ENCODE measurements at regions not wholly inside any gene's neighbourhood (a gene's known extent, or its start where the extent isn't known, plus 50 kb on each side); places are given as distances from the start of the nearest gene placed in this dataset.
"Not testable (repeated sequence)": the region's sequence is repeated elsewhere in the genome, so short reads cannot be mapped to it uniquely, and the experiment has no call there.

DNA sequence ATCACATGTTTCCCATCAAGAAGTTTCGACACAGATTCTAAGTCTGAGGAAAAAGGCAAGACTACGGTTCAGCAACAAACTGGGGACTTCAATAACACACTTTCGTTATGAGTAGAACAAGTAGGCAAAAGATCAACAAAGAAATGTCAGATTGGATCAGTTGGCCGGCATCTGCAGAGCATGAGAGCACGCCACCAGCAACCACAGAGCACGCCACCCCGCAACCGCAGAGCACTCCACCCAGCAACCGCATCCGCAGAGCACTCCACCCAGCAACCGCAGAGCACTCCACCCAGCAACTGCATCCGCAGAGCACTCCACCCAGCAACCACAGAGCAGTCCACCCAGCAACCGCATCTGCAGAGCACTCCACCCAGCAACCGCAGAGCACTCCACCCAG is 89.7 kb upstream of the FAM20C start:
- no peak for DNase-seq

DNA sequence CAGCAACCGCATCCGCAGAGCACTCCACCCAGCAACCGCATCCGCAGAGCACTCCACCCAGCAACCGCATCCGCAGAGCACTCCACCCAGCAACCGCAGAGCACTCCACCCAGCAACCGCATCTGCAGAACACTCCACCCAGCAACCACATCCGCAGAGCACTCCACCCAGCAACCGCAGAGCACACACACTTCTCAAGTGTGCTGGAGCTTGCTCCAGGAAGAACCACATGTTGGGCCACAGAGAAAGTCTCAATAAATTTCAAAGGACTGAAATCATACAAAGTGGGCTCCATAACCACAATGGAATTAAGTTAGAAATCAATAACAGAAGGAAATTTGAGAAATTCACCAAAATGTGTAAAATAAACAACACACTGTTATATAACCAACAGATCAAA is 88.4 kb upstream of the FAM20C start:
- DNase-seq = not testable (repeated sequence)

DNA sequence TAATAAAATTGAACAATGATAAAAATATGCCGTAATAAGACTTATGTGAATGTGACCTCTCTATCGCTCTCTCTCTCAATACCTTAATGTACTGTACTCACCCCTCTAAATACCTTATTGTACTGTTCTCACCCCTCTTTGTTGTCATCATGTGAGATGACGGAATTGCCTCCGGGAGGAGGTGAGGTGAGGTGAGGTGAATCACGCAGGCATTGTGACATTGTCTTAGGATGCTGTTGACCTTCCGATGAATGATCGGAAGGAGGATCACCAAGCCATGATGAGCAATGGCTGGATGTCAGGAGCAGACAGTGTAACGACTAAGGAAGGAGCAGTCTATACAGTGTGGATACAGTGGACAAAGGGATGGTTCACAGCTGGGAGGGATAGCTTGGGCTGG is 87.4 kb upstream of the FAM20C start:
- DNase-seq = no peak

DNA sequence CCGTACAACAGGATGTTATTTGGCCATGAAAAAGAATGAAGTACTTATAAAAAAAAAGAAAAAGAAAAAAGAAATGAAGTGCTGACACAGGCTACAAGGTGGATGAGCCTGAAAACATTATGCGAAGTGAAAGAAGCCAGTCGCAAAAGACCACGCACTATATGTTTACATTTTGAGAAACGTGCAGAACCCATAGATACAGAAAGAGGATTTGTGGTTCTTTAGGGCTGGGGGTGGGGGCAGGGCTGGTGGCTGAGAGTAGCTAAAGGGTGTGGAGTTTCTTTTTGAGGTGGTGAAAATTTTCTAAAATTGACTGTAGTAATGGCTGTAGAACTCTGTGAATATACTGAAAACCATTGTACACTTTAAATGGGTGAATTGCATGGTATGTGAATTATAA is 86.0 kb upstream of the FAM20C start:
- DNase-seq = no peak

DNA sequence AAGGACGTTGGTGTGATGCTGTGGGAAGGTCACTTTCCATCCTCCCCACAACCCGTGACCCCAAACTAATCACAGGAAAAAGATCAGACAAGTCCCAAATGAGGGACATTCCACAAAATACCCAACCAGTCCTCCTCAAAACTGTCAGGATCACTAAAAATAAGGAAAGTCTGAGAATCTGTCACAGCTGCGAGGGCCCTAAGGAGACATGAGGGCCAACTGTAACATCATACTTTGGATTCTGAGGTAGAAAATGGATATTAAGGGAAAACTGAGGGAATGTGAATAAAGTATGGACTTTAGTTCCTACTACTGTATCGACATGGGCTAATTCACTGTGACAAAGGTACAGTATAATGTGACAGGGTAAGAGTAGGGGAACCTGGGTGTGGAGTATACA is 85.1 kb upstream of the FAM20C start:
- no peak for DNase-seq

DNA sequence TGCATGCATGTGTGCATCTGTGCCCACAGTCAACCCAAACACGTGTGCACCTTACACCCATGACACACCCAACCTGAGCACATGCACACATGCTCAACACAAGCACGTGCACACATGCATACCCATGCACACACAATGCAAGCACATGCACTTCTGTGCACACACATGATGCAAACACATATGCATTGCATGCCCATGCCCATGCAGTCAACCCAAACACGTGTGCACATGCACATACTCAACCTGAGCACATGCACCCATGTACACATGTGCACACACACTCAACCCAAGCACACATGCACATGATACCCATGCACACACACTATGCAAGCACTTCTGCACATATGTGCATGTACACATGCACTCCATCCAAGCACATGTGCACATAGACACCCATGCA is 84.5 kb upstream of the FAM20C start:
- DNase-seq = no peak

DNA sequence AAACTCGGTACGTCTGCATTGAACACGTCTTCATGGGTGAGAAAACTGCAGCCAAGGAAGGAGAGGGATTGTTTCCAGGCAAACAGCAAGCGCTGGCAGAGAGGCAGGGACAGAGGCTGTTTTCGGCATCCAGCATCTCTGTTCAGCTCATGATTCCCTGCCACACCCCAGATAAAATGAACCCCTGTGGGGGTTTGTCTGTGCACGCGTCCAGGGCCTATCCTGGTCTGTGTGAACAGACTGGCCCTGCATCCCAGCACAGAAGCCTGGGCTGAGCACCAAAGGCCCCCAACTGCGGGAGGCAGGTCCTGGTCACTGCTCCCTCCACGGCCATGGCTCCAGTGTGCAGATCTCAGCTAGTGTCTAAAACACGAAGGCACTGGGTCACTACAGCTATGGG is 83.3 kb upstream of the FAM20C start:
- DNase-seq = no peak

DNA sequence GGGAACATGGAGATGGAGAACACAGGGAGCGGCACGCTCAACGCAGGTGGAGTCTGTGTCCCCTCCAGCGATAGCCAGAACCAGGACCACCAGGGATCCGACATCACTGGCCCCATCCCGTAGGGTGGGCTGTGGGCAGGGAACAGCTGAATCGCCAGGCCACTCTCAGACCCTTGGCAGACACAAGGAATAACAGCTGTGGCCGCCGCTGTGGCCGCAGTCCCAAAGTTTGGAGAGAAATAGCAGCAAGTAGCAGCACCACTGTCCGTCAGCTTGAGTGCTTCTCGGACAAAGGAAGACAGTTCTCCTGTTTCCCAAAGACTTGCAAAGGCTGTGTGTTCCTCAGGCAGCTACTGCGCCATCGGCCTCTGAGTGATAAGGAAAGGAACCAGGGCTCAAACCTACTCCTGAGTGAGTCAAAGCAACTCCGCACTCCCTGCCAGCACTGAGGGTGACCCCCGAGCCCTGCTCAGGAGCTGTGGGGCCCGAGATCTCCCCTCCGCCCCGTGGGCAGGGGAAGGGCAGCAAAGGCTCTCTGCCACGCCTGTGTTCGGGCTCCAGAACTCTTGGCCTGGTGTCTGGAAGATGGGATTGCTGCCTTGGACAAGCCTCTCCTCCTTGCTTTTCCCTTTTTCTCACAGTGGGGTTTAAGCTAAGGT is 82.3 kb upstream of the FAM20C start:
- no peak for DNase-seq

DNA sequence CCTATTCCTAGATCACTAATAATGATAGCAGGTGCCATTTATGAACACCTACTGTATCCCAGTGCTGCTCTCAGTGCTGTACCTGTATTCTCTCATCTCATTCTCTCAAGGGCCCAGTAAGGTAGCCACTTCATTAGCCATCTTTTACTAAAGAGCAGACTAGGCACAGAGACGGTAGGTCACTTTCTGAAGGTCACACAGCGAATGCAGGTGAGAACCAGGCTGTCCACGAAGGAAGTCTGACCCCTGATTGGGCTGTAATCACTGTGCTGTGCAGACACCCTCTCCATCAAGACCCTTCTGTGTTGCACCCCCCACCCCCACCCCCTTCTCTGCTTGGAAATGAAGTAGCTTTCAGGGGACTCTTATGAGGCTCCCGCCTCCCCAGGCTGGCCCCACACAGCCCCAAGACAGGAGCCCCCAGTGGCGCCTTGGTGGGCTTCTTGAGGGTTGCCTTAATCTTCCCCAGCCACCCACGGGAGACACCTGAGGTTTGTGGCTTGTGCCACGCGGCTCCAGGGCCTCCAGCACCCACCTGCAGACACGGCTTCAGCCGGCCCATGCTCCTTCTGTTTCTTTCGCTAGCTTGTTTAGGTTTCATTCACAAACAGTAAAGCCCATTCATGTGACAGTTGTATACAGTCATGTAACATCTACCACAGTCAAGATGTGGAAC is 81.7 kb upstream of the FAM20C start:
- DNase-seq = no peak

DNA sequence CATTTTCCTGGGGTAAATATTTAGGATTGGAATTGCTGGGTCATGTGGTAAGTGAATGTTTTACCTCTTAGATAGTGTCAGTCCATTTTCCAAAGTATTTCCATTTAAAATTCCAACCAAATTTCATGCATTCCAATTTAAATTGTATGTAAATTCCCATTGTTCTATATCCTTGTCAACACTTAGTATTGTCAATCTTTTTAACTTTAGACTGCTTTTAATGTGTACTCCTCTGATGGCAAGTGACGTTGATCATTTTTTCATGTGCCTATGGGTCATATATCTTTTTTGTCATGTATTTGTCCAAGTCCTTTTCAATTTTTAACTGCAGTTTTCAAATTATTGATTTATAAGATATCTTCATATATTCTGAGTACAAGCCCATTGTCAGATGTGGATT is 80.8 kb upstream of the FAM20C start:
- DNase-seq = no peak

DNA sequence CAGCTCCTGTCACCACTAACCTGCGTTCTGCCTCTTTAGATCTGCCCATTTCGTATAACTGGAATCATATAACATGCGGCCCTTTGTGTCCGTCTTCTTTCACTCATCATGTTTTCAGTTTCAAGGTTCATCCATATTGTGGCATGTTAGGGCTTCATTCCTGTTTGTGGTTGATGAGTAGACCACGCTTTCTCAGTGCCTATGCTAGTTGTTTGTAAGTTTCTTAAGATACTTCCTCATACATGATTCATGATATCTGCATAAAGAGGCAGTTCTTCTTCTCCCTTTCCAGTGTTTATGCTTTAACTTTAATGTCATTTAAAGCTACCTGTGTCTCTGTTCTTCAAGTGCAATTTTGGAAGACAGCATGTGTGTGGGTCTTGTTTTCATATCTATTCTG is 79.5 kb upstream of the FAM20C start:
- no peak for DNase-seq

DNA sequence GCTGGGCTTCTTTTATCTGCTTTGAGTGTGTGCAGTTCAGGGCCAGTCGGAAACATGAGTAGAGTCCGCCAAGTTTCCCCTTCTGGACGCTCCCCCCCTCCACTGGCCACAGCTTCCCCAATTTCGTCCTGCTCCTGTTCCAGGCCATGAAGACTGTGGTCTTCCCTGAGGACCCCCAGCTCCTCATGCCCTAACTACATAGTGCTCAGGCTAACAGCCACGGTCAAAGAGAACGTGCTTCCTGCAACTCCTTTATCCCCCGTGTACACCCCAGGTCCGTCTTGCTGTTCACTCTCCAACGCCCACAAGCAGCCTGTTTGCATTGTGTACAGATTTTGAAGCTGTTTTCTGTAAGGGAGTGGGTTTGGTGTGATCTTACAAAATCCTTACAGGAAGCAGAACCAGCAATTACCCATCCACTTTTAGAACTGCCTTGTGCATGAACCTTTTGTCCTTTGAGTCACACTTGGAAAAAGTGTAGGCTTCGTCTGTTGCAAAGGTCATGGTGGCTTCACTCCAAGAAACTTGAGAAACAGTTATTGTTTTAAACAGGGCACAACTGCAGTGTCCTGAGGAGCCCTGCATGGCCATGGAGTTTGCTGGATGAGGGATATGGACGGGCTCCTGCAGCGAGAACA is 77.0 kb upstream of the FAM20C start:
- no peak for DNase-seq

DNA sequence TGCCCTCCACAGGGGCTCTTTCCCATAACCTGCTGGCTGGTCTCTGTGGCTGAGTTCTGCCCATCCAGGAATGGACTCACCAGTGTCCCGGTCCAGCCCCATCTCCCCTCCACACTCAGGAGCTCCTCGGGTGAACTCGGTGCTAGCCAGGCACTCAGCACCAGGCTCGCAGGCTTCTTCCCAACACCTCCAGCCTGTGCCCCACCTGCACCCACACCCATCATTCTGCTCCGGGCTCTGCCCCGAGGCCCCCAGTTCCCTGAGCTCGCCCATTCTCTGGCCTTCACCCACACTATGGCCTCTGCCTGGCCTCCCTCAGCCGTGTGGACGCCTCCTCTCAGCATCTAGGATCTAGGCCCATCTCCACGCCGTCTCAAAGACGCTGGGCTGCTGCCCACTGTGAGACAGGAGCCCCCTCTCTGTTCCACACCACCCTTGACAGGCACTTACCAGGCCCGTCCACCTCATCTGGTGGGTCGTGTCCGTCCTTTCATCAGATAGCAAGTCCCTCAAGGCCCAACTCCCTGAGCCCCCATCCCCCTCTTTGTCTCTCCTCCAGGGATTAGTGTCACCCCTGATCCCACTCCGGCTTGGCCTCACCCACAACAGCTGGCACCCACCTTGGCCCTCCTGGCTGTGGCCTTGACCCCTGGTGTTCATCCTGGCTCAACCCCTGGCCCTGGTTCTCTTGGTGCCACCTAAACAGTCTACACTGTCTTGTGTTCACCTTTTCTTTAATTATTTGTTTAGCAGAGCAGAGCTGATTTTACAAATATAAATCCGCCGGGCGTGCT is 76.0 kb upstream of the FAM20C start:
- DNase-seq = no peak

DNA sequence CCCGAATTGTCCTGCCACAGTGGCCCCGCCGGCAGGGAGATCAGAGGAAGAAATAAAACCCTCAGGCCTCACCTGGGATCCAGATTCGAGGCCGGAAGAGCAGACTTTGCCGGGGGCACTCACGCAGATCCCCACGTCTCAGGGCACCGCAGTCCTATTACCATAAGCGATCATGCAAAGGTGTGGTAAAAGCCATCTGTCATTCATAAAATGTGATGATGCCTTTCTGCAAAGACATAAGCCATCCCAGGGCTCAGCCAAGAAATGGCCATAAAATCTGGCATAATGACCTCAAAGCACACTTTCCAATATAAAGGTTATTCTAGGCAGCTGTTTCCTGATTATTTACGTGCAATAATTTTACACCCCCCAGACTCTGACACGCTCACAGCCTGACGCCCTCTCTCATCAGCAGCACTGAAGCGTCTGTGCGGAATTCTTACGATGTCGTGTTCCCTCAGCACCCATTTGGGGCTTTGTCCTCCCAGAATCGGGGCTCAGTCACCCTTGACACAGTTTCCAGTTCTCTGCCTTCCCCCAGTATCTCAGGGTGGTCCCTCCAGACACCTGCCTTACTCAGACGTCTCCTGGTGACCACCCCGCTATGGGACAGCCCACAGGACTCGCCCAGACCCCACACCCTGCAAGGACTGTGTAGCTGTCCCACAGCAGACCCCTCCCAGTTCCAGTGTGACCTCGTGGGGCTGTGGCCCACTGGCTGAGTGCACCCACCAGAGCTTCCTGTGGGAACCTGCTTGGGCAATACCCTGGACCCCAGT is 74.3 kb upstream of the FAM20C start:
- DNase-seq = no peak

DNA sequence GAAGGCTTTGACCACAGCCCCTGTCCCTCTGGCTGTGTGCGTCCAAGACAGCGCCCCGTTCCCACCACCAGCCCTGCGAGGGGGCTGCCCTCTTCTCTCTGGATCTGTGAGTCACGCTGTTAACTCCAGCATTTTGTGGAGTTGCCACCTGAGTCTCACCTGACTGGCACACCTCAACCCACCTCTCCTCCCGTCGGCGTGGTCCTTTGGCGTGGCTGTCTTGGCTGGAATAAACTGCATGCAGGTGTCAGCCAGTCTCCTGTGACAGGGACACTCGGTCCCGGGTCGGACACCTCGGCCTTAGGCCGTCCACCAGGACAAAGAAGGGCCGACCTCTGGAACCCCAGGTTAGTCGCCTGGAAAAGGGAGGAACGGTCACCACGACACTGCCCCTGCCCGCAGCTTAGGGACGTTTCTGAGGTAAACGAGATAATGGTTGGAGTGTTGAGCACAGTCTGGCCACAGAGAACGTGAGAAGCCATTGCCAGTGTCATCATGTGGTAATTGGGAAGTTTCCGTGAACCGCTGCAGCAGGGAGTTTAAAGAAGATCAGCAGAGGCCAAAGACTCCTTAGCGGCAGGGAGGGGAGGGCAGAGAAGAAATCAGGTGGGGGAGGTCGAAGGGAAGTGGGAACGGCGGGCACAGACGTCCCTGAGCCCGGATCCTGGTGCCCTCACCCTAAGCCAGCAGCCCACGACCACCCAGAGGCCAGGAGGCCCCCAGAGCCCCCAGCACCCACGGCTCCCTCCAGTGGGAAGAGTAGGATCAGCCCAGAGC is 73.6 kb upstream of the FAM20C start:
- DNase-seq = no peak

DNA sequence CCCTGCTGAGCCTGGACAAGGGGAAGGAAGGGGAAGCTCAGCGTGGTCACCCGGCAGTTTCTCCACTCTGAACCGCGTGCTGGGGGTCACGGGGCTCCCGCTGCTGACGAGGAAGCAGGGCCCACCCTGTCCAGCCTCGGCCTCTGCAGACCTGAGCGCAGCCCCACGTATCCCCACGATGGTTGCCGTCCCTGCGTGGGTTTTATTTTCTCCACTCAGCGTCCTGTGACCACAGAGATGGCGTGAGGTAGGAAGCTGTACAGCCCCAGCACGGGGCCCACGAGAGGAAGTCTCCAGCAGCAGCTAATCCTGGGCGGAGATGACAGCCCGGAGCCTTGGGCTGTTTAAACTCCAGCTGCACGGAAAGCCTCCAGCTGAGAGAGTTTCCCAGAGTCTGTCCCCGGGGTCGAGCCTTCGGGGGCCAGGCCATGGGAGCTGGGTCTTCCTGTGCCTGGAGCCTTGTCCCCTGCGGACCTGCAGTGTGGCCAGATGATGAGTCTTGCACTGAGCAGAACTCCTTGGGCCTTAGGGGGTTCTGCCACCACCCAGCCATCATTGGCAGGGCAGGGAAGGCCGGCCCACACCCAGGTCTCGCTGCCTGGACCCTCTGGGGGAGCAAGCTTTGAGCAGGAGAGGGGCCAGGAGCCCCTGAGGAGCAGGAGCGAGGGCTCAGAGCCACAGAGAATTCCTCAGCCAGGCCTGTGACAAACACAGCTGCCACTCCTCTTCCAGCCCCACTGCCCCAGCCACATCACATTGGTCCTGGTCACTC is 72.8 kb upstream of the FAM20C start:
- DNase-seq = no peak

DNA sequence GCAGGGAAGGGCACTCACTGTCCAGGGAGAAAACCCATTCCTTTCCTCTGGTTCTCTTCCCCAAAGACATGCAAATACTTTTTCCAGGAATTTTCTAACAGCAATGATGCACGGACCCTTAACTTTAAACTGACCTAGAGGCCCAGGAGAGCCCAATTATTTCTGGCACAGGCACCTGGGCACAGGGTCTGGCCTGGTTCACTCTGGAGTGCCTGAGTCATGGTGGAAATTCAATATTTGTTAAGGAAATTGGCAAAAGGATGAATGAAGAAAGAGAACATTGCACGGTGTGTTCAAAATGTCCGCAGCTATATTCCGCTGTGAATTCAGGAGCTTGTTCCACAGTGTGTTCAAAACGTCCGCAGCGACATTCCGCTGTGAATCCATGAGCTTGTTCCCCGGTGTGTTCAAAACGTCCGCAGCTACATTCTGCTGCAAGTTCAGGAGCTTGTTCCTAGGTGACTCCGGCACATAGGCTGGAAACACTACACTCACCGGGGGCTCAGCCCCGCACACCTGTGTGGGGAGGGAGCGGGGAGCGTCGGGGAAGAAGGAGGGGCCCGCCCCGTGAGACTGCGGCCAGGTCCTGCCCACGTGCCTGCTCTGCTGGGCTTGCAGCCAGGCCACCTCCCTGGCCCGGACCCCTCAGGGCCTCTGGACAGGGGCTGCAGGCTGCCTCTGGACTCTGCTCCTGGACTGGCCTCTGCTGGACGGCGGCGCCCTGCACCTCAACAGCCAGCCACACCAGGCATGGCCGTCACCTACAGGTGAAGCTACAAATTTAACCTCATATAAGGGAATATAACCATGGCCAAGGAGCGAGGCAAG is 72.0 kb upstream of the FAM20C start:
- no peak for DNase-seq

DNA sequence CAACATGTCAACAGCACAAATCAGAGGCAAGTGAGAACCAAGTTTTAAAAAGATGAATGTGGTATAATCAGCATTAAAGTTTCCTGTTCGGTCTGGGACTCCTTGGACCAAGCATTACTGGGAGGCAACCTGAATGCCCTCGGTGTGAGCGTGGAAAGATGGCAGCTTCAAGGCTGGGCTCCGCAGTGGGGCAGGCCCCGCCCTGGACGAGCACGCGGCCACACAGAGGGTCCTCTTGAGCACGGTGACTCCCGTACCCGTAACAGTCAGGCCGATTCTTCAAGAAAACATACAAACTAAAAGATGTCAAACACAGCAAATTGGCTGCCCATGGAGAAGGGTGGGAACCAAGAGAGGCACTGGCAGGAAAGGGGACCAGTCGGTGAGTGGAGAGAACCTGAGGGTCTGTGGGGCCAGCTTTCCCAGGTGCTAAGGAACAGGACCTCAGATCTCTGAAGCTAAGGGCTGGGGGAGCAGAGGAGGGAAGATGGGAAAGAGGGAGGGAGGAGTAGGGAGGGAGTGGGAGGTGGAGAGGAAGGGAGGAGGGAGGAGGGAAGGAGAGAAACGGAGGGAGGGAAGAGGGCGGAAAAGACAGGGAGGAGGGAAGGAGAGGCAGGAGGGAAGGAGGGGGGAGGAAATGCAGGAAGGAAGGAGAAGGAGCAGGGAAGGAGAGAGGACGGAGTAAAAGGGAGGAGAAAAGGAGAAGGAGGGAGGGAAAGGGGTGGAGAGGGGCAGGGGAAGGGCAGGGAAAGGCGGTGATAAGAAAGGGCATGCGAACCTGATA is 71.2 kb upstream of the FAM20C start:
- no peak for DNase-seq

DNA sequence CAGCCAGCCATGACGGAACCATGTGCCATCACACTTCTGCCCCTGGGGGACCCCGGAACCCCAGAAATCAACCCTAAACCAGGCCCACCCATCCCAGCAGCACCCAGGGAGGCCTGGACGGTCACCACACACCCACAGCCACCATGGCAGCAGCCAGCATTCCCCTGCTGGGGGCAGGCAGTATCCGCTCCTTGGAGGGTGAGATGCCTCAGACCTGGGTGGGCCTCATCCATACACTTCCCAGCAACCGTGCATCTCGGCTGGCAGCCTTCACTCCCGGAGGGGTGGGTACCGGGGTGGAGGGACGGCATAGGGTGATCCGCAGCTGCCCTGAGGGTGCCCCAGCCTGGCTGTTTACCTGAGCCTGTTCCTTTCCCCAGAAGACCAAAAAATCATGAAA is 69.1 kb upstream of the FAM20C start:
- DNase-seq = no peak
